Osteocyte (in vitro differentiated cells): ENCODE measurements at regions not wholly inside any gene's neighbourhood (a gene's known extent, or its start where the extent isn't known, plus 50 kb on each side); places are given as distances from the start of the nearest gene placed in this dataset.

ENCODE experiments used
- DNase-seq: peaks from one replicate; pipeline ENCODE4 v3.0.0; 2021; ENCODE audit warnings: mixed read lengths; ENCODE audit not compliant: unreplicated experiment; ENCODE audit errors: extremely low spot score
- H3K27ac Mint-ChIP-seq: one replicate; pipeline ENCODE4 v1.8.0; 2021; ENCODE audit warnings: mild to moderate bottlenecking, mixed read lengths; ENCODE audit not compliant: unreplicated experiment
- H3K27me3 Mint-ChIP-seq: one replicate; pipeline ENCODE4 v1.8.0; 2021; ENCODE audit warnings: mixed read lengths; ENCODE audit not compliant: unreplicated experiment
- H3K36me3 Mint-ChIP-seq: one replicate; pipeline ENCODE4 v1.8.0; 2021; ENCODE audit warnings: mixed read lengths; ENCODE audit not compliant: unreplicated experiment
- H3K4me1 Mint-ChIP-seq: one replicate; pipeline ENCODE4 v1.8.0; 2021; ENCODE audit warnings: mixed read lengths; ENCODE audit not compliant: unreplicated experiment
- H3K4me3 Mint-ChIP-seq: one replicate; pipeline ENCODE4 v1.8.0; 2021; ENCODE audit warnings: mild to moderate bottlenecking, moderate library complexity, mixed read lengths; ENCODE audit not compliant: unreplicated experiment
- H3K9me3 Mint-ChIP-seq: one replicate; pipeline ENCODE4 v1.8.0; 2021; ENCODE audit warnings: mixed read lengths; ENCODE audit not compliant: unreplicated experiment
- TF ChIP-seq, protein P1 (sequence below): fragments of 200-600 bp; sonication (generic); IDR thresholded peaks from 2 replicates; pipeline ENCODE4 v1.5.0; 2021; ENCODE audit warnings: antibody characterized with exemption, mild to moderate bottlenecking, moderate library complexity

DNA sequence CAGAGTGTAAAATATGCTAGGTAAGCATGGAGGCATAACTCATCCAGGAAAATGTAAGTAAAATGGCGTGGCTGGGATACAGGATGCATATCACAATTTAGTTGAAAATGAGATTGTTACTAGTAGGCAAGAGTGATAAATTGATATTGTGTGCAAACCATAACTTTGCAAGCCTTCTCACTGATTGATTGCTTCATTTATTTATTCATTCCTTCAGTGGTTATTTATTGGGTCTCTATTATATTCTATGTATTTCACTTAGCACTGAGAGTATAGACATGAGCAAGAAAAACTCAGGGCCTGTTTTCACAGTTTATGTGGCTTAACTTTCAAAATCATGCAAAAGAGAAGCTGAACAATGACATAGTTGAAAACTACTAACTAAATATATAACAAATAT lies 241.0 kb upstream of the EYS start:
- DNase-seq, result no peak
- Mint-ChIP-seq H3K4me3 (no peak overlapping the region), H3K9me3 (peaks cover 6% of the 10 kb centered on the region), H3K27me3 (no peaks in the 10 kb centered on the region), H3K27ac (no peak overlapping the region), H3K4me1 (no peaks in the 10 kb centered on the region), H3K36me3 (no peaks in the 10 kb centered on the region)
- TF ChIP-seq, protein P1, sequence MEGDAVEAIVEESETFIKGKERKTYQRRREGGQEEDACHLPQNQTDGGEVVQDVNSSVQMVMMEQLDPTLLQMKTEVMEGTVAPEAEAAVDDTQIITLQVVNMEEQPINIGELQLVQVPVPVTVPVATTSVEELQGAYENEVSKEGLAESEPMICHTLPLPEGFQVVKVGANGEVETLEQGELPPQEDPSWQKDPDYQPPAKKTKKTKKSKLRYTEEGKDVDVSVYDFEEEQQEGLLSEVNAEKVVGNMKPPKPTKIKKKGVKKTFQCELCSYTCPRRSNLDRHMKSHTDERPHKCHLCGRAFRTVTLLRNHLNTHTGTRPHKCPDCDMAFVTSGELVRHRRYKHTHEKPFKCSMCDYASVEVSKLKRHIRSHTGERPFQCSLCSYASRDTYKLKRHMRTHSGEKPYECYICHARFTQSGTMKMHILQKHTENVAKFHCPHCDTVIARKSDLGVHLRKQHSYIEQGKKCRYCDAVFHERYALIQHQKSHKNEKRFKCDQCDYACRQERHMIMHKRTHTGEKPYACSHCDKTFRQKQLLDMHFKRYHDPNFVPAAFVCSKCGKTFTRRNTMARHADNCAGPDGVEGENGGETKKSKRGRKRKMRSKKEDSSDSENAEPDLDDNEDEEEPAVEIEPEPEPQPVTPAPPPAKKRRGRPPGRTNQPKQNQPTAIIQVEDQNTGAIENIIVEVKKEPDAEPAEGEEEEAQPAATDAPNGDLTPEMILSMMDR, result no peak

GRCh38 chr6:65943548-65943947 lies 236.5 kb upstream of the EYS start:
- TF ChIP-seq, protein P1, result no peak
- Mint-ChIP-seq H3K27me3 (no peaks in the 10 kb centered on the region), H3K27ac (no peak overlapping the region), H3K4me1 (no peaks in the 10 kb centered on the region), H3K36me3 (no peaks in the 10 kb centered on the region), H3K9me3 (peaks cover 6% of the 10 kb centered on the region), H3K4me3 (no peak overlapping the region)
- no peak for DNase-seq

GRCh38 chr6:65943051-65943450 lies 236.0 kb upstream of the EYS start:
- no peak for DNase-seq
- Mint-ChIP-seq H3K36me3 (no peaks in the 10 kb centered on the region), H3K9me3 (peaks cover 9% of the 10 kb centered on the region), H3K27me3 (no peaks in the 10 kb centered on the region), H3K27ac (no peak overlapping the region), H3K4me1 (no peaks in the 10 kb centered on the region), H3K4me3 (no peak overlapping the region)
- TF ChIP-seq, protein P1, result no peak

GRCh38 chr6:65938000-65938399 lies 231.0 kb upstream of the EYS start:
- no peaks in the 10 kb centered on the region for H3K27me3 Mint-ChIP-seq
- DNase-seq, result no peak
- H3K36me3 Mint-ChIP-seq, result no peaks in the 10 kb centered on the region
- peaks cover 13% of the 10 kb centered on the region for H3K9me3 Mint-ChIP-seq
- no peak overlapping the region for H3K27ac Mint-ChIP-seq
- no peak overlapping the region for H3K4me3 Mint-ChIP-seq
- H3K4me1 Mint-ChIP-seq, result no peaks in the 10 kb centered on the region
- TF ChIP-seq, protein P1, result no peak

- H3K27me3 Mint-ChIP-seq, result no peaks in the 10 kb centered on the region
- no peak overlapping the region for H3K4me3 Mint-ChIP-seq
- H3K9me3 Mint-ChIP-seq, result peaks cover 13% of the 10 kb centered on the region
- no peaks in the 10 kb centered on the region for H3K36me3 Mint-ChIP-seq
- TF ChIP-seq, protein P1, result no peak
- H3K4me1 Mint-ChIP-seq, result no peaks in the 10 kb centered on the region
- DNase-seq, result no peak
- H3K27ac Mint-ChIP-seq, result no peak overlapping the region
Observed at GRCh38 chr6:65935412-65935811, 228.4 kb upstream of the EYS start.
